Suprapubic skin (tissue), 4 donors: ENCODE measurements at regions not wholly inside any gene's neighbourhood (a gene's known extent, or its start where the extent isn't known, plus 50 kb on each side); places are given as distances from the start of the nearest gene placed in this dataset.

ENCODE experiments used
- DNase-seq, 2 donors: peaks; one replicate each; pipeline ENCODE4 v3.0.0-alpha.2; 2019; ENCODE audit warnings: low spot score in 2 of 2
- H3K27ac ChIP-seq: fragments of 200-600 bp; sonication (generic); one replicate; pipeline ENCODE4 v1.5.1; 2019
- H3K27me3 ChIP-seq: fragments of 200-600 bp; sonication (generic); one replicate; pipeline ENCODE4 v1.5.1; 2019
- H3K36me3 ChIP-seq: fragments of 200-600 bp; sonication (generic); one replicate; pipeline ENCODE4 v1.5.1; 2019
- H3K4me1 ChIP-seq: fragments of 200-600 bp; sonication (generic); one replicate; pipeline ENCODE4 v1.5.1; 2019
- H3K4me3 ChIP-seq: fragments of 200-600 bp; sonication (generic); one replicate; pipeline ENCODE4 v1.5.1; 2019; ENCODE audit warnings: mild to moderate bottlenecking
- H3K9me3 ChIP-seq: fragments of 200-600 bp; sonication (generic); one replicate; pipeline ENCODE4 v1.5.1; 2019
- EP300 ChIP-seq: sonication (generic); formaldehyde crosslinking; IDR thresholded peaks from one replicate; pipeline ENCODE4 v1.6.1; 2017; ENCODE audit warnings: antibody characterized with exemption
- POLR2A ChIP-seq, 2 donors: fragments of 450-650 bp; IDR thresholded peaks; one replicate each; pipeline ENCODE4 v1.6.1; 2017; ENCODE audit warnings: antibody characterized with exemption in 2 of 2, mild to moderate bottlenecking in 2 of 2, moderate library complexity in 2 of 2
- POLR2AphosphoS5 ChIP-seq, 3 donors: sonication (generic); formaldehyde crosslinking; IDR thresholded peaks; one replicate each; pipeline ENCODE4 v1.6.1; 2017; ENCODE audit warnings: antibody characterized with exemption in 3 of 3
- WGBS: methylation state at CpG from one replicate; pipeline ENCODE4 v1.1.5; 2018; 5-methylcytosine and 5-hydroxymethylcytosine counted together
- TF ChIP-seq, protein P1 (sequence below), 2 donors: fragments of 200-600 bp in 1 of 2; fragments of 450-650 bp in 1 of 2; sonication (generic) in 1 of 2; IDR thresholded peaks; one replicate each; pipeline ENCODE4 v1.5.1; 2016 to 2019; ENCODE audit warnings: antibody characterized with exemption in 2 of 2, mild to moderate bottlenecking in 1 of 2, moderate library complexity in 1 of 2

DNA sequence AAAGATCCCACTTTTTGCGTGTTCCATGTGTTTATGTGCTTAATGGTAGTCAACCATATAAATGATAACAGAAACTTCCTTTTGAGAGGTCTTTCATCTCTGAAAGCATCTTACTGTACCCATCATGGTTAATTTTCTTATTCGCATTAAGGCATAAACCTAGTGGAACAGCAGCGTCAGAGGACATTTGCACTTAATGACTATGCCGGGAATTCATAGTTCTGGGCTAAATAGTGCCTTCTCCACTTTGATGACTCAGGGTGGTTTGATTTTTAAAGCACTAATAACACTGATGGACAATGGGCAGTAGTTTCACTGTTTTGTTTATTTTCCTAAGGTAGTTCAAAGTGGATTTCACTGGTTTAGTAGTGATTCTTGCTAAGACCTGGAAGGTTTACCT lies 455.3 kb downstream of the DIPK2A start:
- WGBS = 88% methylated on average over 4 of the region's 4 CpGs
- H3K4me3 ChIP-seq = no peak overlapping the region
- no peak for DNase-seq
- H3K4me1 ChIP-seq = peaks cover 4% of the 10 kb centered on the region
- no peak overlapping the region for H3K27ac ChIP-seq
- H3K36me3 ChIP-seq = no peaks in the 10 kb centered on the region
- no peaks in the 10 kb centered on the region for H3K9me3 ChIP-seq
- TF ChIP-seq POLR2A (IDR thresholded peaks at IDR 0.05) = no peak
- TF ChIP-seq, protein P1, sequence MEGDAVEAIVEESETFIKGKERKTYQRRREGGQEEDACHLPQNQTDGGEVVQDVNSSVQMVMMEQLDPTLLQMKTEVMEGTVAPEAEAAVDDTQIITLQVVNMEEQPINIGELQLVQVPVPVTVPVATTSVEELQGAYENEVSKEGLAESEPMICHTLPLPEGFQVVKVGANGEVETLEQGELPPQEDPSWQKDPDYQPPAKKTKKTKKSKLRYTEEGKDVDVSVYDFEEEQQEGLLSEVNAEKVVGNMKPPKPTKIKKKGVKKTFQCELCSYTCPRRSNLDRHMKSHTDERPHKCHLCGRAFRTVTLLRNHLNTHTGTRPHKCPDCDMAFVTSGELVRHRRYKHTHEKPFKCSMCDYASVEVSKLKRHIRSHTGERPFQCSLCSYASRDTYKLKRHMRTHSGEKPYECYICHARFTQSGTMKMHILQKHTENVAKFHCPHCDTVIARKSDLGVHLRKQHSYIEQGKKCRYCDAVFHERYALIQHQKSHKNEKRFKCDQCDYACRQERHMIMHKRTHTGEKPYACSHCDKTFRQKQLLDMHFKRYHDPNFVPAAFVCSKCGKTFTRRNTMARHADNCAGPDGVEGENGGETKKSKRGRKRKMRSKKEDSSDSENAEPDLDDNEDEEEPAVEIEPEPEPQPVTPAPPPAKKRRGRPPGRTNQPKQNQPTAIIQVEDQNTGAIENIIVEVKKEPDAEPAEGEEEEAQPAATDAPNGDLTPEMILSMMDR (IDR thresholded peaks at IDR 0.05) = no peak
- H3K27me3 ChIP-seq = no peaks in the 10 kb centered on the region

DNA sequence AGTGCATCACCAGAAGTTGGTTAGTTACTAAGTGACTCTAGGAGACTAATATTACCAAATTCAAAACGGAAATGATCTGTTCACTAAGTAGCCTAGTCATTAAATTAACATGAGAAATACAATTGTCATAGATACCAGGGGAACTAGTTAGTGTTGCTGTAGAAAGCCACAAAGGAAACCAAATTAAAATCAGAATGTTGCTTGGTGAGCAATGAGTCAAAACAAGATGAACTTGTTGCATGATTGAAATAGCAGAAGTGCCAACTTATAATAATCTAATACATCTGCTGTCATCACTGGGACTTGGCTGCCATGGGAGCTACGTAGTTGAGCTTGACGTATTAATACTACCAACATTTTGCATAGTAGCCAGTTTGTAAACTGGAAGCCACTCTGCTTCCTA lies 458.1 kb downstream of the DIPK2A start:
- 44% methylated on average over 3 of the region's 3 CpGs for WGBS
- no peaks in the 10 kb centered on the region for H3K36me3 ChIP-seq
- peaks cover 4% of the 10 kb centered on the region for H3K4me1 ChIP-seq
- no peaks in the 10 kb centered on the region for H3K27me3 ChIP-seq
- no peak overlapping the region for H3K27ac ChIP-seq
- no peak overlapping the region for H3K4me3 ChIP-seq
- no peaks in the 10 kb centered on the region for H3K9me3 ChIP-seq
- DNase-seq = no peak
- TF ChIP-seq EP300 = no peak

DNA sequence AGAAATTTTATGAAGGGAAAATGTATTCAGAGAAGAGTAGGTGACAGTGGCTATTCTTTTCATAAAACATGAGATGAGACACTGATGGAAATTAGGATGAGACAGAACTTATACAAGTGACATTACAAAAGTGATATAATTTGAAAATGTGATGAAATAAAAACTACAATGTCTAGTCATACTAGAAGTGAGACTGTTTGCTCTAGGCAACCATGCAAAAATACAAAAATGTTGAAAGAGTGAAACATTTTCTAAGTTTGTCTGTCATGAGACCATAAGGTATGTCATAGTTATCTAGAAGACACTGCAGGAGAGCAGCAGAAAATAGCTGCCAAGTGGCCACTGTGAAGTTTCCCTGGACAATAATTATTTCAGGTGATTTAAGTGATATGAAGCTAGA lies 459.5 kb downstream of the DIPK2A start:
- TF ChIP-seq POLR2A (IDR thresholded peaks at IDR 0.05) (no peak), POLR2AphosphoS5 (IDR thresholded peaks at IDR 0.05) (no peak), EP300 (no peak)
- TF ChIP-seq, protein P1 (IDR thresholded peaks at IDR 0.05) = no peak
- H3K4me3 ChIP-seq = no peak overlapping the region
- no peak overlapping the region for H3K27ac ChIP-seq
- H3K4me1 ChIP-seq = no peaks in the 10 kb centered on the region
- H3K9me3 ChIP-seq = no peaks in the 10 kb centered on the region
- no peaks in the 10 kb centered on the region for H3K36me3 ChIP-seq
- no peaks in the 10 kb centered on the region for H3K27me3 ChIP-seq
- DNase-seq = no peak

- no peaks in the 10 kb centered on the region for H3K36me3 ChIP-seq
- no peaks in the 10 kb centered on the region for H3K9me3 ChIP-seq
- DNase-seq = no peak
- no peak overlapping the region for H3K4me3 ChIP-seq
- TF ChIP-seq EP300 = no peak
- TF ChIP-seq POLR2AphosphoS5 (IDR thresholded peaks at IDR 0.05) = no peak
- no peak for TF ChIP-seq POLR2A (IDR thresholded peaks at IDR 0.05)
- TF ChIP-seq, protein P1 (IDR thresholded peaks at IDR 0.05) = no peak
- H3K27me3 ChIP-seq = no peaks in the 10 kb centered on the region
- H3K4me1 ChIP-seq = no peaks in the 10 kb centered on the region
- H3K27ac ChIP-seq = no peak overlapping the region
- WGBS = 78% methylated on average over 1 of the region's 1 CpG
Measured at GRCh38 chr3:144433006-144433405, 461.4 kb downstream of the DIPK2A start.

GRCh38 chr3:144437989-144438388 lies 466.4 kb downstream of the DIPK2A start:
- TF ChIP-seq, protein P1 (IDR thresholded peaks at IDR 0.05) = no peak
- TF ChIP-seq EP300 (no peak), POLR2A (IDR thresholded peaks at IDR 0.05) (no peak), POLR2AphosphoS5 (IDR thresholded peaks at IDR 0.05) (no peak)
- no peak for DNase-seq
- WGBS = 85% methylated on average over 2 of the region's 3 CpGs
- Histone ChIP-seq H3K9me3 (no peaks in the 10 kb centered on the region), H3K27ac (no peak overlapping the region), H3K36me3 (no peaks in the 10 kb centered on the region), H3K4me1 (no peaks in the 10 kb centered on the region), H3K4me3 (no peak overlapping the region), H3K27me3 (no peaks in the 10 kb centered on the region)

- no peaks in the 10 kb centered on the region for H3K36me3 ChIP-seq
- no peaks in the 10 kb centered on the region for H3K9me3 ChIP-seq
- WGBS = 75% methylated on average over 2 of the region's 2 CpGs
- DNase-seq = no peak
- no peaks in the 10 kb centered on the region for H3K27me3 ChIP-seq
- no peak overlapping the region for H3K27ac ChIP-seq
- no peaks in the 10 kb centered on the region for H3K4me1 ChIP-seq
- no peak overlapping the region for H3K4me3 ChIP-seq
- TF ChIP-seq, protein P1 (IDR thresholded peaks at IDR 0.05) = no peak
Measured at GRCh38 chr3:144444061-144444460, 472.4 kb downstream of the DIPK2A start.
